ENCODE measurements at regions not wholly inside any gene's neighbourhood (a gene's known extent, or its start where the extent isn't known, plus 50 kb on each side); places are given as distances from the start of the nearest gene placed in this dataset.

- no peaks in the 10 kb centered on the region for H3K27me3 ChIP-seq
- no peak overlapping the region for H3K4me3 ChIP-seq (replicated peaks in 1 of 3)
- H3K36me3 ChIP-seq, result no peaks in the 10 kb centered on the region
- no peaks in the 10 kb centered on the region for H3K9me3 ChIP-seq
- intact Hi-C loops (cut with DNase I), result no loop called here
- WGBS, 2 donors, result 81 to 87% methylated on average over 8 of the region's 8 CpGs
- H3K27ac ChIP-seq, result no peak overlapping the region
- DNase-seq, result no peak
- TF ChIP-seq CTCF (IDR thresholded peaks at IDR 0.05) (no peak), POLR2A (IDR thresholded peaks at IDR 0.05) (no peak)
- H3K4me1 ChIP-seq, result peaks cover 5 to 6% of the 10 kb centered on the region in 2 donors
Measured at GRCh38 chr12:94863321-94864035, 140.0 kb downstream of the NDUFA12 start.

DNA sequence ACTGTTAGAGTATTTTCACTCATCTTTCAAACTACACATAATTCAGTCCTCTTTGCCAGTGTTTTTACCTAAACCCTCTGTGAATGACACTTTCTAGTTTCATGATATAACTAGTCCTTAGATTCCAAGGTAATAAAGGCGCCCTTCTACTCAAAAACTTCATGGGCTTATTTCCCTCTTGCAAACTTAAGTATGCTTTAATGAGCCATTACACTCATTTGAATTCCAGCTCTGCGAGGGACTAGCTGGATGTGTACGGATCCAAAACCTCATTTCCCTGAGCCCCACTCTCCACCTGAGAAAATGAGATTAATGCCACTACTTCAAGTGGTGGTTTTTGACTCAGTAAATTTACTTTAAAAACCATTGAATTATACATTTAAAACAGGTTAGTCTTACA, 141.1 kb downstream of the NDUFA12 start:
- H3K4me3 ChIP-seq (replicated peaks in 1 of 3), result no peak overlapping the region
- no peaks in the 10 kb centered on the region for H3K9me3 ChIP-seq
- intact Hi-C loops (cut with DNase I), result no loop called here
- no peak for TF ChIP-seq POLR2A (IDR thresholded peaks at IDR 0.05)
- TF ChIP-seq CTCF (IDR thresholded peaks at IDR 0.05), result no peak
- H3K36me3 ChIP-seq, result no peaks in the 10 kb centered on the region
- DNase-seq, result no peak
- peaks cover 2 to 6% of the 10 kb centered on the region in 2 donors for H3K4me1 ChIP-seq
- 92 to 93% methylated on average over 3 of the region's 3 CpGs for WGBS, 2 donors
- H3K27me3 ChIP-seq, result no peaks in the 10 kb centered on the region
- no peak overlapping the region for H3K27ac ChIP-seq

GRCh38 chr12:94856324-94856723, 147.2 kb downstream of the NDUFA12 start:
- TF ChIP-seq CTCF (IDR thresholded peaks at IDR 0.05) (no peak), POLR2A (IDR thresholded peaks at IDR 0.05) (no peak)
- DNase-seq, result no peak
- no peaks in the 10 kb centered on the region for H3K9me3 ChIP-seq
- H3K27ac ChIP-seq, result no peak overlapping the region
- H3K36me3 ChIP-seq, result no peaks in the 10 kb centered on the region
- intact Hi-C loops (cut with DNase I), result no loop called here
- H3K27me3 ChIP-seq, result no peaks in the 10 kb centered on the region
- H3K4me3 ChIP-seq (replicated peaks in 1 of 3), result no peak overlapping the region
- 65 to 84% methylated on average over 2 of the region's 2 CpGs for WGBS, 2 donors
- H3K4me1 ChIP-seq, result no peaks in the 10 kb centered on the region

- no peak for DNase-seq
- intact Hi-C loops (cut with DNase I), result no loop called here
- 80 to 86% methylated on average over 6 of the region's 6 CpGs for WGBS, 2 donors
- no peaks in the 10 kb centered on the region for H3K9me3 ChIP-seq
- TF ChIP-seq POLR2A (IDR thresholded peaks at IDR 0.05), result no peak
- TF ChIP-seq CTCF (IDR thresholded peaks at IDR 0.05), result no peak
- H3K27ac ChIP-seq, result no peak overlapping the region
- H3K4me3 ChIP-seq (replicated peaks in 1 of 3), result no peak overlapping the region
- no peaks in the 10 kb centered on the region for H3K27me3 ChIP-seq
- H3K36me3 ChIP-seq, result no peaks in the 10 kb centered on the region
- no peaks in the 10 kb centered on the region for H3K4me1 ChIP-seq
Measured at GRCh38 chr12:94855853-94856252, 147.6 kb downstream of the NDUFA12 start.

GRCh38 chr12:94851396-94852028, 152.0 kb downstream of the NDUFA12 start:
- intact Hi-C loops (cut with DNase I), result no loop called here
- Histone ChIP-seq H3K36me3 (no peaks in the 10 kb centered on the region), H3K27me3 (no peaks in the 10 kb centered on the region), H3K4me3 (replicated peaks in 1 of 3) (no peak overlapping the region), H3K27ac (no peak overlapping the region), H3K4me1 (no peaks in the 10 kb centered on the region), H3K9me3 (no peaks in the 10 kb centered on the region)
- DNase-seq, result no peak
- no peak for TF ChIP-seq POLR2A (IDR thresholded peaks at IDR 0.05)
- TF ChIP-seq CTCF (IDR thresholded peaks at IDR 0.05), result no peak
- 83 to 84% methylated on average over 2 of the region's 2 CpGs for WGBS, 2 donors
